Neural progenitor cell (in vitro differentiated cells): ENCODE measurements at regions not wholly inside any gene's neighbourhood (a gene's known extent, or its start where the extent isn't known, plus 50 kb on each side); places are given as distances from the start of the nearest gene placed in this dataset.

Experiments
- DNase-seq: peaks from one replicate; pipeline ENCODE4 v3.0.0-alpha.2; 2016; ENCODE audit warnings: low spot score
- H2AFZ ChIP-seq: fragments of 200-600 bp; sonication (generic); replicated peaks from 2 replicates; pipeline ENCODE4 v1.6.1; 2016; ENCODE audit warnings: antibody characterized with exemption
- H3F3A ChIP-seq: fragments of 200-600 bp; sonication (generic); 2 replicates; pipeline ENCODE4 v1.6.1; 2016; ENCODE audit warnings: antibody characterized with exemption, low read depth
- H3K27ac ChIP-seq: fragments of 200-600 bp; sonication (generic); 2 replicates; pipeline ENCODE4 v1.5.1; 2016; ENCODE audit warnings: mild to moderate bottlenecking
- H3K27me3 ChIP-seq: fragments of 200-600 bp; sonication (generic); 2 replicates; pipeline ENCODE4 v1.6.1; 2016; ENCODE audit warnings: mild to moderate bottlenecking, moderate library complexity
- H3K36me3 ChIP-seq: fragments of 200-600 bp; sonication (generic); 2 replicates; pipeline ENCODE4 v1.5.1; 2016
- H3K4me1 ChIP-seq: fragments of 200-600 bp; sonication (generic); 2 replicates; pipeline ENCODE4 v1.6.1; 2016; ENCODE audit warnings: mixed run types
- H3K4me2 ChIP-seq: fragments of 200-600 bp; sonication (generic); 2 replicates; pipeline ENCODE4 v1.6.1; 2016
- H3K4me3 ChIP-seq: fragments of 200-600 bp; sonication (generic); 2 replicates; pipeline ENCODE4 v1.5.1; 2016
- H3K79me2 ChIP-seq: fragments of 200-600 bp; sonication (generic); 2 replicates; pipeline ENCODE4 v1.6.1; 2016; ENCODE audit warnings: low read depth
- H3K9ac ChIP-seq: fragments of 200-600 bp; sonication (generic); 2 replicates; pipeline ENCODE4 v1.6.1; 2016
- H3K9me3 ChIP-seq: fragments of 200-600 bp; sonication (generic); 2 replicates; pipeline ENCODE4 v1.5.1; 2016; ENCODE audit warnings: low read depth
- H4K20me1 ChIP-seq: fragments of 200-600 bp; sonication (generic); 2 replicates; pipeline ENCODE4 v1.6.1; 2016; ENCODE audit warnings: low read depth
- H3K27ac Mint-ChIP-seq: 3 replicates; pipeline ENCODE4 v1.8.0; 2021; ENCODE audit warnings: mixed read lengths
- H3K27me3 Mint-ChIP-seq: 2 replicates; pipeline ENCODE4 v1.8.0; 2022; ENCODE audit warnings: low read depth, mild to moderate bottlenecking, inconsistent platforms, moderate library complexity, mixed read lengths; ENCODE audit not compliant: insufficient read depth
- H3K36me3 Mint-ChIP-seq: 3 replicates; pipeline ENCODE4 v1.8.0; 2021; ENCODE audit warnings: mixed read lengths
- H3K4me1 Mint-ChIP-seq: 3 replicates; pipeline ENCODE4 v1.8.0; 2021; ENCODE audit warnings: mixed read lengths
- H3K4me3 Mint-ChIP-seq: 3 replicates; pipeline ENCODE4 v1.8.0; 2021; ENCODE audit warnings: mild to moderate bottlenecking, moderate library complexity, mixed read lengths
- H3K9me3 Mint-ChIP-seq: 3 replicates; pipeline ENCODE4 v1.8.0; 2020; ENCODE audit warnings: mixed read lengths
- EZH2 ChIP-seq: fragments of 200-600 bp; sonication (generic); IDR thresholded peaks from 2 replicates; pipeline ENCODE4 v1.6.1; 2017; ENCODE audit warnings: antibody characterized with exemption, mild to moderate bottlenecking, moderate library complexity
- EZH2phosphoT487 ChIP-seq: fragments of 200-600 bp; sonication (generic); IDR thresholded peaks from 2 replicates; pipeline ENCODE4 v1.6.1; 2017; ENCODE audit warnings: antibody characterized with exemption
- TF ChIP-seq, protein P1 (sequence below): fragments of 200-600 bp; sonication (generic); IDR thresholded peaks from 2 replicates; pipeline ENCODE4 v1.5.1; 2017; ENCODE audit warnings: antibody characterized with exemption, mild to moderate bottlenecking

DNA sequence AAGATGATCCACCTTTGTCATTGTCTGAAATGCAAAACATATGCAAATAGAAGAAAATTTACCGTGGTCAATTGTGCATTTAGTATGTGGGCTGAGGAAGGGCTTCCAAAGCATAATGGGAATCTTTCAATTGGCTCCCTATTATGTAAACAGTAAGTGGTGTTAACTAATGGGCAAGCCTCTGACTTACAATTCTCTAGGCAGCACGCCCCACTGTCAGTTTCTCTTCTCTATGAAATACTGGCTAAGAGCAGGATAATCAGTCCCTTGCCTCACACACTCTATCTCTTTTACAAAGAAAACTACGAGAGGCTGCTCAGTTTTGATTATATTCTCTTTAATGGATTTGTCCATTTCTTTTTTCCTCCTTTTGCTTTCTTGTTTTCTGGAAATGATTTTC lies 1272.6 kb downstream of the PCDH19 start:
- Mint-ChIP-seq H3K9me3 (no peaks in the 10 kb centered on the region), H3K4me1 (peaks cover 8% of the 10 kb centered on the region), H3K4me3 (no peak overlapping the region), H3K27me3 (peaks cover 2% of the 10 kb centered on the region), H3K27ac (no peak overlapping the region), H3K36me3 (no peaks in the 10 kb centered on the region)
- Histone ChIP-seq H3K79me2 (no peaks in the 10 kb centered on the region), H3K27me3 (no peaks in the 10 kb centered on the region), H3K9ac (no peak overlapping the region), H3K4me3 (no peak overlapping the region), H3K36me3 (no peaks in the 10 kb centered on the region), H3K9me3 (no peaks in the 10 kb centered on the region), H3K4me2 (peak overlapping the region; percentile 34), H4K20me1 (no peaks in the 10 kb centered on the region), H3K4me1 (peaks cover 23% of the 10 kb centered on the region), H2AFZ (peak overlapping the region; percentile 28), H3K27ac (peak overlapping the region; percentile 60), H3F3A (peaks cover 17% of the 10 kb centered on the region)
- TF ChIP-seq EZH2phosphoT487 (no peak), EZH2 (no peak)
- TF ChIP-seq, protein P1, sequence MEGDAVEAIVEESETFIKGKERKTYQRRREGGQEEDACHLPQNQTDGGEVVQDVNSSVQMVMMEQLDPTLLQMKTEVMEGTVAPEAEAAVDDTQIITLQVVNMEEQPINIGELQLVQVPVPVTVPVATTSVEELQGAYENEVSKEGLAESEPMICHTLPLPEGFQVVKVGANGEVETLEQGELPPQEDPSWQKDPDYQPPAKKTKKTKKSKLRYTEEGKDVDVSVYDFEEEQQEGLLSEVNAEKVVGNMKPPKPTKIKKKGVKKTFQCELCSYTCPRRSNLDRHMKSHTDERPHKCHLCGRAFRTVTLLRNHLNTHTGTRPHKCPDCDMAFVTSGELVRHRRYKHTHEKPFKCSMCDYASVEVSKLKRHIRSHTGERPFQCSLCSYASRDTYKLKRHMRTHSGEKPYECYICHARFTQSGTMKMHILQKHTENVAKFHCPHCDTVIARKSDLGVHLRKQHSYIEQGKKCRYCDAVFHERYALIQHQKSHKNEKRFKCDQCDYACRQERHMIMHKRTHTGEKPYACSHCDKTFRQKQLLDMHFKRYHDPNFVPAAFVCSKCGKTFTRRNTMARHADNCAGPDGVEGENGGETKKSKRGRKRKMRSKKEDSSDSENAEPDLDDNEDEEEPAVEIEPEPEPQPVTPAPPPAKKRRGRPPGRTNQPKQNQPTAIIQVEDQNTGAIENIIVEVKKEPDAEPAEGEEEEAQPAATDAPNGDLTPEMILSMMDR: no peak
- peak; percentile 15 for DNase-seq

DNA sequence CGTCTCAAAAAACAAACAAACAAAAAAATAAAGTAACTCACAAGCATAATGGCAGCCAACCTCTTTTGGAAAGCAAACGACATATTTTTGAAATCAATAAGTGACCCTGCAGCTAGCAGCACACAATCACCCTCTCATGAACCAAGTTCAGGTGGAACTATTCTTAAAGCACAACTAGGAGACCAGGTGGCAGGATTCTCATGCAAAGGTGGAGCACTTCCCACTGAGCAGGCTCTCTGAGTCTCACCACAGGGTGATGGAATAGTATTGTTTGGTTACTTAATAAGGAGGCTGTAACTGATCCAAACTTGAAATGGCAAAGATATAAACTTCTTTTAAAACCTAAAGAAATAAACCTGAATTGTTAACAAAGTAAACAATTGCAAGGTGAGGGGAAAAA lies 1293.1 kb downstream of the PCDH19 start:
- no peaks in the 10 kb centered on the region for H3K9me3 ChIP-seq
- TF ChIP-seq, protein P1: no peak
- no peak for TF ChIP-seq EZH2
- no peak for TF ChIP-seq EZH2phosphoT487
- no peak overlapping the region for H3K9ac ChIP-seq
- H3K27me3 ChIP-seq: no peaks in the 10 kb centered on the region
- Mint-ChIP-seq H3K27me3 (no peaks in the 10 kb centered on the region), H3K4me1 (no peaks in the 10 kb centered on the region), H3K36me3 (no peaks in the 10 kb centered on the region), H3K9me3 (no peaks in the 10 kb centered on the region), H3K27ac (no peak overlapping the region), H3K4me3 (no peak overlapping the region)
- no peak overlapping the region for H2AFZ ChIP-seq
- no peaks in the 10 kb centered on the region for H3F3A ChIP-seq
- no peaks in the 10 kb centered on the region for H3K79me2 ChIP-seq
- no peaks in the 10 kb centered on the region for H4K20me1 ChIP-seq
- no peak overlapping the region for H3K27ac ChIP-seq
- no peak overlapping the region for H3K4me3 ChIP-seq
- DNase-seq: no peak
- H3K4me2 ChIP-seq: no peak overlapping the region
- H3K4me1 ChIP-seq: no peaks in the 10 kb centered on the region
- H3K36me3 ChIP-seq: no peaks in the 10 kb centered on the region

DNA sequence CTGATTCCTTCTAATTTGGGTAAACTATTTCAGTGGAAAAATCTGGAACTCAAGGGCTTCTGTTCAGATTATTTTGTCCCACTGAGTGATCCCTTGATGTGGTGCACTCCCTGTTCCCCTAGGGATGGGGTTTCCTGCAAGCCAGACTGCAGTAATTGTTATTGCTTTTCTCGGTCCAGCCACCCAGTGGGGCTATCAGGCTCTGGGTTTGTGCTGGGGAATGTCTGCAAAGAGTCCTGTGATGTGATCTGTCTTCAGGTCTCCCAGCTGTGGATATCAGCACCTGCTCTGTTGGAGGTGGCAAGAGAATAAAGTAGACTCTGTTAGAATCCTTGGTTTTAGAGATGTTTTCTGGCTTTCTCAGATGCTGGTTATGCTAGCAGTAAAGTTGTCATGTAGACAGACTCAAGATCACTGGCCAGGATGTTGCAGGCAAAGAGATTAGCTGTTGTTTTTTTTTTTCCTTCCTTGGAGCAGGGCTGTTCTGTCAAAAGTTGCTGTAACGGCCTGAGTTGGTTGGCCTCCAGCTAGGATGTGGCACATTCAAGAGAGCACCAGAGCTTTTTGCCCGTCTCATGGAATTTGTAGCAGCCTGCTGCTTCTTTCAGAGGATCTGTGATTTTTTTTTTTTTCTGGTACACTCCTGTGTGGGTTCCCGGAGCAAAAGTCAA lies 1314.0 kb downstream of the PCDH19 start:
- H3K4me1 ChIP-seq: no peaks in the 10 kb centered on the region
- Mint-ChIP-seq H3K27me3 (peaks cover 2% of the 10 kb centered on the region), H3K4me1 (no peaks in the 10 kb centered on the region), H3K27ac (peak overlapping the region; percentile 40), H3K36me3 (no peaks in the 10 kb centered on the region), H3K4me3 (no peak overlapping the region), H3K9me3 (peaks cover 4% of the 10 kb centered on the region)
- no peak overlapping the region for H3K9ac ChIP-seq
- no peak overlapping the region for H2AFZ ChIP-seq
- H3K36me3 ChIP-seq: no peaks in the 10 kb centered on the region
- TF ChIP-seq, protein P1: no peak
- TF ChIP-seq EZH2 (no peak), EZH2phosphoT487 (no peak)
- no peaks in the 10 kb centered on the region for H4K20me1 ChIP-seq
- peaks cover 4% of the 10 kb centered on the region for H3K9me3 ChIP-seq
- H3K4me3 ChIP-seq: no peak overlapping the region
- no peak overlapping the region for H3K27ac ChIP-seq
- no peaks in the 10 kb centered on the region for H3K79me2 ChIP-seq
- no peak overlapping the region for H3K4me2 ChIP-seq
- no peak for DNase-seq
- H3K27me3 ChIP-seq: no peaks in the 10 kb centered on the region
- H3F3A ChIP-seq: no peaks in the 10 kb centered on the region
